NCI-H1694 (cell line): ENCODE measurements at regions not wholly inside any gene's neighbourhood (a gene's known extent, or its start where the extent isn't known, plus 50 kb on each side); places are given as distances from the start of the nearest gene placed in this dataset.
A peak's percentile ranks its signal among the peaks of the same experiment; 100 is the strongest.
"Not testable (repeated sequence)": the region's sequence is repeated elsewhere in the genome, so short reads cannot be mapped to it uniquely, and the experiment has no call there.

Source experiments
- DNase-seq: peaks from one replicate; lab custom pipeline; 2025; lab: John Stamatoyannopoulos, UW

DNA sequence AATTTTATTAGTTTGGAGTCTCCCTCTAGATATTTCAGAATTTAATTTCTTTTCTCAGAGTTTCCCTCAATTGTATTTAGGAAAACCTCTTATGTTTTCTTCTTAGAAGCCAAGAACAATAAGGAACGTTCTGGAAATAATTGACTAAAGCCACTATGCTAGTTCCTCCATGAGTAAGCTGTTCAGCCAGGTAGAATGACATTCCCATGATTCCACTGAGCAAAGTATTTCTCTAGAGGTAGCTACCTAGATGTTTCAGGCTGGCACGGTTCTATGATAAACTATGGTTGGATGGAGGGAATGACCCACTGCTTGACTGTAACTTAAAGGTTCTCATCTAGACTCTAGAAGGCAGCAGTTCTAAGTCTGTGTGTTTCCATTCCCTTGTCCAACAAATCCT, 62.4 kb downstream of the CLDN17 start:
- DNase-seq: no peak

GRCh38 chr21:30102871-30103270, 63.7 kb downstream of the CLDN17 start:
- DNase-seq: no peak

GRCh38 chr21:30101967-30102366, 64.6 kb downstream of the CLDN17 start:
- DNase-seq: no peak

DNA sequence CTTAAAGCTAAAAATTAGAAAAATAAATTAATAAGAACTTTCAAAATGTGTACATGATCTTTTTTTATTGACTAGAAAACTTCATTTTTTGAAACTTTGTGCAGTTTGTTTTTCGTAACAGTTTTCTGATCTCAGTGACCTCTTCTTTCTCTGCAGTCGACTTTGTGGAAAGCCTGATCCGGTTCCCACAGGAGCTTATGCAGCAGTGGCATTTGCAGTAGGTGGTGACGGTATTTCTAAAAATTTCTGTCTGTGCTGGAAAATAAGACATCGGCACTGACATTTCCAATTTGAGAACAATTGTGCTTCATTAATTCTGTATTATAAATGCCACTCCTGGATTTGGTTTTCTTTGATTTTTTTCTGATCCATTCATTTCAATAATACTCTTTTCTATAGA, 68.8 kb downstream of the CLDN17 start:
- DNase-seq: no peak

DNA sequence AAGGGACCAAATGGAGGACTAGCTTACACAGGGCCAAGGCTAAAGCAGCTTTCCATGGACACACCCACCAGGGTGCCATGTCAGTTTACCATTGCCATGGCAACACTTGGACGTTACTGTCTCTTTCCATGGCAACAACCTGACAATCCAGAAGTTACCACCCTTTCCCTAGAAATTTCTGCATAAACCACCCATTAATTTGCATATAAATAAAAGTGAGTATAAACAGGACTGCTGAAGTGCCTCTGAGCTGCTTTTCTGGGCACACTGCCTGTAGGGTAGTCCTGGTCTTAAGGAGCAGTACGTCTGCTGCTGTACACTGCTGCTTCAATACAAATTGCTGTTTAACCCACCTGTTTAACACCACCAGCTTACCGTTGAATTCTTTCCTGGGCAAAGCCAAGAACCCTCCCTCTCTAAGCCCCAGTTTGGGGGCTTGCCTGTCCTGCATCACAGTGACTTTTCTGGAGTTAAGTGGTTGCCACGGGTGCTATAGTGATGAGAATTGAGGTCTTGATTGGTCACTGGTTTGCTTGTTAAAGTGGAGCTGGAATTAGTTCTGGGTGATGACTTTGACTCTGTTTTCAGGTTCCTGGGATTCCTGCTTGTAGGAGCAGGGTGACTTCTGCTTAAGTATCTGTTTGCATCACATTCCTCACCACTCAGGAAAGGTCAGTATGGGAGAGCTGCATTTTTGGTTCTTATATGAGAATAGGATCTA, 83.2 kb downstream of the CLDN17 start:
- no peak for DNase-seq

DNA sequence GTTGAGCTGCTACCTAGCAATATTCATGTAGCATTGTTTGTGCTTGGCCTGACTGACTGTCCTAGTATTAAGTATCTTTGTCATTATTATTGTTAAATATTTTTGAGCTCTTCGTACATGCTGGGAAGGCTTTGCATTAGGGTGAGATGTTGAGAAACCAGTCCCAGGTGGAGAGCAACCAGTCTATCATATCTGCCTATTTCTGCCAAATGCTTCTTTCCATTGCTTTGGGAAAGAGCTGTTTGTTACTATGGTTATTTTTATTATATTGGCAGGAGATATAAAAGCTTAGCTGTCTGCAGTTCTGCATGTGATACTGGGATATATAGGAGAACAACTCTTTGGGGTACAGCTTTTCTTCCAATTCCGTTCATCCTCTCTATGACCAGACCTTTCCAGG, 85.1 kb downstream of the CLDN17 start:
- no peak for DNase-seq

DNA sequence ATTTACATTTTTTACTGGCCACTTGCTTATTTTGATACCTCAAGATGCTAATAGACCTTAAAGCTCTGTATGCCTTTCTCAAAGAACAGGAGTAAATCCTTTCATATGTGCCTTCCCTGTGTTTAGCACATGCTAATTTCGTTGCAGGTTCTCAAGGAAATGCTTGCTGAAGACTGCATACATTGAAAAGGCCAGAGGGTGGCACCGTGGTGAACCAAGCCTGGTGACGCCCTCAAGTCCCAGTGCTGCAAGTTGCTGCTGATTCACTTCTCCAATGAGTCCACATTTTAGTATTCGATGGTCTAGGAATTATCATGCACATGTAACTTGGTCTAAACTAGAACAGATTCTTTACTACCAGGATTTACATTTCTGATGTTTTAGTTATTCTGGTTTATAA, 94.1 kb downstream of the CLDN17 start:
- DNase-seq: no peak

DNA sequence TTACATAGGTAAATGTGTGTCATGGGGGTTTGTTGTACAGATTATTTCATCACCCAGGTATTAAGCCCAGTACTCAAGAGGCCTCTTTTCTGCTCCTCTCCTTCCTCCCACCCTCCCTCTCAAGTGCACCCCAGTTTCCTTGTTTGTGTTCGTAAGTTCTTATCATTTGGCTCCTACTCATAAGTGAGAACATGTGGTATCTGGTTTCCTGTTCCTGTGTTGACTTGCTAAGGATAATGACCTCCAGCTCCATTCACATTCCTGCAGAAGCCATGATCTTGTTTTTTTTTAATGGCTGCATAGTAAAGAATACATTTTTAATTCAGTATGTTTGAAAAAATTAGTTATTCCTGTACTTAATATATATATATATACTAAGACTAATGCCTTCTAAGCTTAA, 107.7 kb downstream of the CLDN17 start:
- no peak for DNase-seq

GRCh38 chr21:30057108-30057507, 109.5 kb downstream of the CLDN17 start:
- DNase-seq: no peak

- no peak for DNase-seq
These were observed 108.8 kb upstream of the GRIK1 start for GRCh38 chr21:30048570-30048969.

GRCh38 chr21:30044447-30045064, 104.8 kb upstream of the GRIK1 start:
- peak; percentile 32 for DNase-seq

GRCh38 chr21:30042443-30042842, 102.6 kb upstream of the GRIK1 start:
- no peak for DNase-seq

DNA sequence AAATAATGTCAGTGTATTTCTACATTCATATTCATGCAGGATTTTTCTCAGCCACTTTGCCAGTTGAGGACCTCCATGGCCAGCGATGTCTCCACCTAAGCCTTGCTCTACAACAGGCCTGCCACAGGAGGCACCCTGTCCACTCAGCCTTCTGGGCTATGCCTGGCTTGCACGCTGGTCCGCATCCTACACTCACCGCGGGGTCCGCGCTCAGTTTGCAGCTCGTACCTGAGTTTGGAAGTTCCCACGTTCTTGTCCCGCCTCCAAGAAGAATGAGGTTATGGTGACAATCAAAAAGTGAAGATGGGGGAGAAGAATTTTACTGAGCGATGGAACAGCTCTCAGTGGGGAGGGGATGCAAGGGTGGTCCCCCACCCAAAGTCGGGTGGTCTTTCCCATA, 93.6 kb upstream of the GRIK1 start:
- no peak for DNase-seq

GRCh38 chr21:30030416-30030815, 90.6 kb upstream of the GRIK1 start:
- no peak for DNase-seq

GRCh38 chr21:30028537-30028936, 88.7 kb upstream of the GRIK1 start:
- DNase-seq: no peak

GRCh38 chr21:30027986-30028385, 88.2 kb upstream of the GRIK1 start:
- no peak for DNase-seq

DNA sequence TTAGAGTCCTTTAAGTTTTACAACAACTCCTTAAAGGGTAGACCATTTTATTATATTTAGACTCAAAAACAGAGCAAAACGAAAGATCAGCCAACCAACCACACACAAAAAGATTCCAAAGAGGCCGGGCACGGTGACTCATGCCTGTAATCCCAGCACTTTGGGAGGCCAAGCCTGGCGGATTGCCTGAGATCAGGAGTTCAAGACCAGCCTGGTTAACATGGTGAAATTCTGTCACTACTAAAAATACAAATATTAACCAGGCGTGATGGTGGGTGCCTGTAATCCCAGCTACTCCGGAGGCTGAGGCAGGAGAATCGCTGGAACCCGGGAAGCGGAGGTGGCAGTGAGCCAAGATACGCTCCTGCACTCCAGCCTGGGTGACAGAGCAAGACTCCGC, 83.3 kb upstream of the GRIK1 start:
- DNase-seq: not testable (repeated sequence)

- no peak for DNase-seq
These were observed 75.1 kb upstream of the GRIK1 start for GRCh38 chr21:30014886-30015285.

GRCh38 chr21:29991624-29992023, 51.8 kb upstream of the GRIK1 start:
- no peak for DNase-seq

- DNase-seq: no peak
These were observed 49.9 kb upstream of the GRIK1 start for GRCh38 chr21:29989634-29990234.
